ENCODE measurements at regions not wholly inside any gene's neighbourhood (a gene's known extent, or its start where the extent isn't known, plus 50 kb on each side); places are given as distances from the start of the nearest gene placed in this dataset.

DNA sequence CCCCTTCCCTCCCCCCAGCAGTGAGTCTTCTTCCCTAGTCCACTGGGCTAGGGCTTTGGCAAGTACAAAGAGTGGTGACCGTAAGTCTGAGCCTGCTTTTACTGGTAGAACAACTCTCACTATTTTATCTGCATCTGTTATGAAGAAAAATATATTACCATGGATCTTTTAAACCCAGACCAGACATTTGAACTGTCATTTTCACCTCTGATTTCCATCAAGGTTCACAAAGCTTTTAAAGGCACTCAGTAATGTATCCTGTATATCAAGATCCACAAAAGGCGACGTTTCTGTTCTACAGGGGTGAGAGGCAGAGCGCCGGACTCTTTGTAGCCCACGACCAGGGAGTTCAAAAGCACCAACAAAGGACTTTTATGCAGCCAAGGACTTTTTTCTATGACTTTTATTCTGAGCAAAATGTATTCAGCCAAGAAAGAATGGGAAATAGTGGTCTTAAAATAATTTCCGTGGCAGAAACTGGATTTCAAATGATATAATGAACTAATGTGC, 388.3 kb downstream of the ANXA1 start:
- TF ChIP-seq, protein P1, sequence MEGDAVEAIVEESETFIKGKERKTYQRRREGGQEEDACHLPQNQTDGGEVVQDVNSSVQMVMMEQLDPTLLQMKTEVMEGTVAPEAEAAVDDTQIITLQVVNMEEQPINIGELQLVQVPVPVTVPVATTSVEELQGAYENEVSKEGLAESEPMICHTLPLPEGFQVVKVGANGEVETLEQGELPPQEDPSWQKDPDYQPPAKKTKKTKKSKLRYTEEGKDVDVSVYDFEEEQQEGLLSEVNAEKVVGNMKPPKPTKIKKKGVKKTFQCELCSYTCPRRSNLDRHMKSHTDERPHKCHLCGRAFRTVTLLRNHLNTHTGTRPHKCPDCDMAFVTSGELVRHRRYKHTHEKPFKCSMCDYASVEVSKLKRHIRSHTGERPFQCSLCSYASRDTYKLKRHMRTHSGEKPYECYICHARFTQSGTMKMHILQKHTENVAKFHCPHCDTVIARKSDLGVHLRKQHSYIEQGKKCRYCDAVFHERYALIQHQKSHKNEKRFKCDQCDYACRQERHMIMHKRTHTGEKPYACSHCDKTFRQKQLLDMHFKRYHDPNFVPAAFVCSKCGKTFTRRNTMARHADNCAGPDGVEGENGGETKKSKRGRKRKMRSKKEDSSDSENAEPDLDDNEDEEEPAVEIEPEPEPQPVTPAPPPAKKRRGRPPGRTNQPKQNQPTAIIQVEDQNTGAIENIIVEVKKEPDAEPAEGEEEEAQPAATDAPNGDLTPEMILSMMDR (IDR thresholded peaks at IDR 0.05): no peak
- TF ChIP-seq EP300 (IDR thresholded peaks at IDR 0.05): no peak

Measured in upper lobe of left lung (tissue), 4 donors.